ENCODE measurements at regions not wholly inside any gene's neighbourhood (a gene's known extent, or its start where the extent isn't known, plus 50 kb on each side); places are given as distances from the start of the nearest gene placed in this dataset.

- no peak for DNase-seq
These were observed 119.8 kb downstream of the TENT4A start for GRCh38 chr5:6832994-6833393.

- no peak for DNase-seq
These were observed 120.2 kb downstream of the TENT4A start for GRCh38 chr5:6833406-6833805.

- DNase-seq, result no peak
These were observed 123.9 kb downstream of the TENT4A start for GRCh38 chr5:6837095-6837494.

- DNase-seq, result peak; percentile 64 to 68
These were observed 124.4 kb downstream of the TENT4A start for GRCh38 chr5:6837519-6838110.

GRCh38 chr5:6838736-6839135 is 125.5 kb downstream of the TENT4A start:
- no peak for DNase-seq

GRCh38 chr5:6840136-6840793 is 127.0 kb downstream of the TENT4A start:
- DNase-seq, result no peak

GRCh38 chr5:6843335-6843734 is 130.1 kb downstream of the TENT4A start:
- DNase-seq, result no peak

GRCh38 chr5:6843821-6844220 is 130.6 kb downstream of the TENT4A start:
- DNase-seq, result no peak

GRCh38 chr5:6845856-6846255 is 132.6 kb downstream of the TENT4A start:
- no peak for DNase-seq

GRCh38 chr5:6847870-6848269 is 134.6 kb downstream of the TENT4A start:
- DNase-seq, result no peak

- peak in 1 of 2 experiments; percentile 16 for DNase-seq
These were observed 136.3 kb downstream of the TENT4A start for GRCh38 chr5:6849316-6850105.

GRCh38 chr5:6850106-6850432 is 136.8 kb downstream of the TENT4A start:
- DNase-seq, result no peak

- DNase-seq, result no peak
These were observed 143.4 kb downstream of the TENT4A start for GRCh38 chr5:6856653-6857052.

- DNase-seq, result no peak
These were observed 145.2 kb downstream of the TENT4A start for GRCh38 chr5:6858419-6858818.

GRCh38 chr5:6859023-6859422 is 145.8 kb downstream of the TENT4A start:
- DNase-seq, result no peak

- no peak for DNase-seq
These were observed 146.9 kb downstream of the TENT4A start for GRCh38 chr5:6859951-6860638.

- no peak for DNase-seq
These were observed 147.8 kb downstream of the TENT4A start for GRCh38 chr5:6861036-6861435.

- no peak for DNase-seq
These were observed 148.4 kb downstream of the TENT4A start for GRCh38 chr5:6861667-6862066.

GRCh38 chr5:6862306-6862705 is 149.1 kb downstream of the TENT4A start:
- no peak for DNase-seq

- DNase-seq, result no peak
These were observed 154.5 kb downstream of the TENT4A start for GRCh38 chr5:6867712-6868111.

GRCh38 chr5:6868171-6868570 is 154.9 kb downstream of the TENT4A start:
- DNase-seq, result no peak

- DNase-seq, result no peak
These were observed 155.5 kb downstream of the TENT4A start for GRCh38 chr5:6868575-6869215.

GRCh38 chr5:6869677-6870076 is 156.4 kb downstream of the TENT4A start:
- DNase-seq, result no peak
